GM12874 (cell line): ENCODE measurements at regions not wholly inside any gene's neighbourhood (a gene's known extent, or its start where the extent isn't known, plus 50 kb on each side); places are given as distances from the start of the nearest gene placed in this dataset.

Experiments
- TF ChIP-seq, protein P1 (sequence below): IDR thresholded peaks from 2 replicates; pipeline ENCODE4 v1.5.1; 2011; ENCODE audit warnings: low read depth, mild to moderate bottlenecking, control low read depth, low read length, moderate library complexity; ENCODE audit not compliant: insufficient read depth

DNA sequence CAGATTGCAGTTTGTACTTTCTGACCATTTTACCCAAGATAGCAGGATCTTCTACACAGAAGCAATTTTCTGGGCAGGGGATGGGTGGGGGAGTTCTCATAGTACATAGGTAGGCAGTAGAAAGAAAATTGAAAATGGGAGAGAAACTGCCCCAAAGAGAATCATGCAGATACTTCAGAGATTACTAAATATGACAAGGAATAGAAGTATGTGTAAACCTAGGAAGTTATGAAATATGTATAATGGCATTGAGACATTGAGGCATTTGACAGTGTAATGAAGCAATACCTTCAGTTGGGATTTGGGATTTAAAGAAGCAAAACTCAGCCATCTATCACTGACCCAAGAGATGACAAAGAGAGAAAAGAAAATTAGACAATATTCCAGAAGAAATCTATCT lies 233.0 kb downstream of the PTN start:
- TF ChIP-seq, protein P1, sequence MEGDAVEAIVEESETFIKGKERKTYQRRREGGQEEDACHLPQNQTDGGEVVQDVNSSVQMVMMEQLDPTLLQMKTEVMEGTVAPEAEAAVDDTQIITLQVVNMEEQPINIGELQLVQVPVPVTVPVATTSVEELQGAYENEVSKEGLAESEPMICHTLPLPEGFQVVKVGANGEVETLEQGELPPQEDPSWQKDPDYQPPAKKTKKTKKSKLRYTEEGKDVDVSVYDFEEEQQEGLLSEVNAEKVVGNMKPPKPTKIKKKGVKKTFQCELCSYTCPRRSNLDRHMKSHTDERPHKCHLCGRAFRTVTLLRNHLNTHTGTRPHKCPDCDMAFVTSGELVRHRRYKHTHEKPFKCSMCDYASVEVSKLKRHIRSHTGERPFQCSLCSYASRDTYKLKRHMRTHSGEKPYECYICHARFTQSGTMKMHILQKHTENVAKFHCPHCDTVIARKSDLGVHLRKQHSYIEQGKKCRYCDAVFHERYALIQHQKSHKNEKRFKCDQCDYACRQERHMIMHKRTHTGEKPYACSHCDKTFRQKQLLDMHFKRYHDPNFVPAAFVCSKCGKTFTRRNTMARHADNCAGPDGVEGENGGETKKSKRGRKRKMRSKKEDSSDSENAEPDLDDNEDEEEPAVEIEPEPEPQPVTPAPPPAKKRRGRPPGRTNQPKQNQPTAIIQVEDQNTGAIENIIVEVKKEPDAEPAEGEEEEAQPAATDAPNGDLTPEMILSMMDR: no peak

DNA sequence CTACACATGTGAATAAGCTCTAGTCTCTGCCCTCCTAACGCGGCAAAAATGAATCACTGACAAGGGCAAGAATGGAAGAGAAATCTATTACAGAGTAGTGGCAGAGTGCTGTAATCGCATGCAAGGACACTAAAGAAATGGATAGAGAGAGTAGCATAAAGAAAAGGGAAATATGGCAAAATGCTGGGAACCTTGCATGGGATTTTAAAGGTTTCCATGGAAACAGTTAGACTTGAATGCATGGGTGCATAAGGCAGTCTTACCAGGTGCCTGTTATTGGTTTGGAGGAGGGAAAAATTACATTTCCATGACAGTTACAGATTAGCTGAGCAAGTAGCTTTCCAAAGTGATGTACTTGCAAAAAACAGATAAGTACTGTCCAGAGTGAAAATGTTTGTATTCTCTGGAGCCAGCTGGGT lies 233.4 kb downstream of the PTN start:
- TF ChIP-seq, protein P1: no peak

DNA sequence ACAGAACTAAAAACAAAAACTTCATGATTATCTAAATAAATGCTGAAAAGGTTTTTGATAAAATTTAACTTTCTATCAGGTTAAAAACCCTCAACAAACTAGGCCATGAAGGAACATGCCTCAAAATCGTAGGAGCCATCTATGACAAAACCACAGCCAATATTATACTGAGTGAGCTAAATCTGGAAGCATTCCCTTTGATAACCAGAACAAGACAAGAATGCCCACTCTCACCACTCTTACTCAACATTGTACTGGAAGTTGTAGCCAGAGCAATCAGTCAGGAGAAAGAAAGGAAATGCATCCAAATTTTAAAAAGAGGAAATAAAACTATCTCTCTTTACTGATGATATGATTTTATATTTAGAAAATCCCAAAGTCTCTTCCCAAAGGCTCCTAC lies 228.7 kb downstream of the CHRM2 start:
- TF ChIP-seq, protein P1: no peak

DNA sequence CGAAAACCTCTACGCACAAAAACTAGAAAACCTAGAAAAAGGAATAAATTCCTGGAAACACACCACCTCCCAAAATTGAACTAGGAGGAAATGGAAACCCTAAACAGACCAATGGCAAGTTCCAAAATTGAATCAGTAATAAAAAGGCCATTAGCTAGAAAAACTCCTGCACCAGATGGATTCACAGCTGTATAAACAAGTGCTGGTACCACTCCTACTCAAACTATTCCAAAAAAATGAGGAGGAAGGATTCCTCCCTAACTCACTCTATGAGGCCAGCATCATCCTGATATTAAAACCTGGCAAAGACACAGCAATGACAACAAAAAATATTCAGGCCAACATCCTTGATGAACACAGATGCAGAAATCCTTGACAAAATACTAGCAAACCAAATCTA lies 228.2 kb downstream of the CHRM2 start:
- TF ChIP-seq, protein P1: no peak

DNA sequence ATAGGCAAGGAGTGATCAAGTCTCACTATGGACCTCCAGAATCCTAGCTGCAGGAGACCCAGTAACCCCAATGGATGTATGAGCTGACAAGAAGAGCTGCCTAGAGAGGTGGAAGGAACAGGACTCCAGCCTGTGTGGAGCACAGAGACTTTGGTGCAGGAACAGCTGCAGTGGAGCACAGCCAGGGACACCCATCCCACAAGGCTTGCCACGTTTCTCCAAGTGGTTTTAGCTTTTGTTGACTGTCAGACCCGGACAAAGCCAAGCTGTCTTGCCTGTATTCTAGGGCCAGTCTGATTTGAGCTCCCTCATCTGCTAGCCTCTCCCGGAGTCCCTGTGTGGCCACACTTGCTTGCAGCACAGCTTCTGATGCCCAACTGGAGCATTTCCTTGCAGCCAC lies 224.7 kb downstream of the CHRM2 start:
- TF ChIP-seq, protein P1: no peak

DNA sequence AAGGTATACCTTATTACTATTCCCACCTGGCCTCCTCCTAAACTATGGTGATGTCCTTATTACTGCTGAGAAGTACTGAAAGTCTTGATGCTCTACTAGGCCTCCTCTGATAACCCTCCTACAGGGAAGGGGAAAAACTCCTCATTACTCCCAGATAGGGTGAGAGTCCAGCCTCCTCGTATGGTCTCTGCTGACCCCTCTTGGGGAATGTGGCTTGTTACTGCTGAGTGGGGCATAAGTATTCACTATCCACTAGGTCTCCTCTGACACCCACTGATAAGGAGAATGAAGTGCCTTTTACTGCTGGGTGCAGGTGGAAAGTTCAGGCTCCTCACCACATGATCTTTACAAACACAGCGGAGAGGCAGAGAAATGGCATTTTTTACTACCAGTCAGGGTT lies 222.9 kb downstream of the CHRM2 start:
- TF ChIP-seq, protein P1: no peak

DNA sequence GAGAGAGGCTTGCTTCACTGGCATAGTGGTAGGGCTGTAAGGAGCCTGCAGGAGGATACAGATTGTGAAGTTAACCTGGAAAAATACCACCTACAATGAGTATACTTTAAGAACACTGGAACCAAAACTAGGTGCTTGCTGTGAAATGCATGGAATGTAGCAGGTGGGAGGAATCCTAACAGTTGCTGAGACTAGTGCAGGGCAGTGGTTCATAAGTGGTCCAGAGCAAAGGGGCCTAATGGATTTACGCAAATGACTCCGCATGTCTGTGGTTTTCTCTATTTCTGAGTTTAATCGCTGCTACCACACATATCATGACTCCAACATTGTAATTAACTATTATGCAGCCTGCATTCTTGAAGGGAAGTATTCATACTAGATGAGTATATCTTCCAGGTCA lies 218.4 kb downstream of the CHRM2 start:
- TF ChIP-seq, protein P1: no peak

DNA sequence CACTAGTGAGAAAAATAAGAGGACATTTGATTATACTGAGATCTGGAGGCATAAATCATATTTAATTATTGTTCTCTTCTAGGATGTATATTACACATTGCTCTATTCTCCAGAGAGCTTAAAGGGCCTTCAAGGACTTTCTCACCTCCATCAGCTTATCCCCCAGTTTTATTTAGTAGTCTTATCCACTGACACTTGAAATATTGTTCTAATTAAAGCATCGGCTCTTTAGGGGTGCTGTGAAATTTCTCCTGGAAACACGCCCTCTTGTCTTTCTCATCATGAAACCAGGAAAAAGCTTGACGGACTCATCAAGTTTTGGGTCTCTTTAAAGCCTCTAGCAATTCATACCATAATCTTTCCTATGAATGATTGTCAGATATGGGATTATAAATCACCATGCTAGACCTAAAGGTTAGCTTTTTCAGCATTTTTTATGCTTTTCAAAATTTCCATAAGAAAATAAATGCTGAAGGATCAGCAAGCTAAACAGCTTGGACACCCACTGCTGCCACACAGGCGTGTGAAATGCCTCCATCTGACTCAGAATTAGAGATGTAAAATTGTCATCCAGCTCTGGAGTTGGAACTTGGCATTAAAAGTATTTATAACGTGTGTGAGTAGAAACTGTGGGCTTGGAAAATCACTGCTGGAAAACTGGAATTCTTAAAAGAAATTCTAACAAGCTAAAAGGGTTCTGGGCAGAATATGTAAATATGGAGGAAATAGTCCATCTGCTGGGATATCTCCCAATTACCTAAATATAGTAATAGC lies 216.3 kb downstream of the CHRM2 start:
- TF ChIP-seq, protein P1: no peak
